ENCODE measurements at regions not wholly inside any gene's neighbourhood (a gene's known extent, or its start where the extent isn't known, plus 50 kb on each side); places are given as distances from the start of the nearest gene placed in this dataset.

DNA sequence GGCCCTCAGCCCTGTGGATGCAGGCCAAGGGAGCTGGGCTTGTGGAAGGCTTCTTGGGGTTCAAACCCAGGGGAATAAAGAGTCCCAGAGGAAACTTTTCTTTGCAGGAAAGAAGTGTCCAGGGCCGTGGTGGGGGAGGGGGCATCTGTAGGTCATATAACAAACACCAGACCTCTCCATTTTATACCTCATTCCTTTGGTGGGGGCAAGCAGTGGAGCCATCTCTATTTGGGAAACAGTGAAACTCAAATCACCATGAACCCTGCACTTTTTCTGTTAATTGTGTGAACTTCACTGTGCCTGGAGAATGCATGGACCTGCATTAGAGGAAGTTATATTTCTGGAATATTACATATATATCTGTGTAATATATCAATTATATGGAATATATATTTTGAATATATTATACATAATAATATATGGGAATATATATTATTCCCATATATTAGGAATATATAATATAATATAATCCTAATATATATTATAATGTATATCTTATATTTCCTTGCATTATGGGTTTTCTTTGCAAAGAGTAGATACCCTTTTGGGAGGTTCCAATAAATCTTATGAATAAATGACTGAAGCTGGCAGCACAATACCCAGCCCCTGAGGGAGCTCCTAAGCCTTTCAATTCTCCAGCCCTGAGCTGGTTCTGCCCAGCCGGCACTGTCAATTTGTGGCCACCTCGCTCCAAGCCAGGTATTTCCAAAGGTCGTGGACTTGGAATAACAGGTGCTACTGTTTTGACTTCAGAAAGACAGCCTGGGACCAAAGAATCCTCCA is 97.7 kb upstream of the PKDCC start:
- TF ChIP-seq, protein P1, sequence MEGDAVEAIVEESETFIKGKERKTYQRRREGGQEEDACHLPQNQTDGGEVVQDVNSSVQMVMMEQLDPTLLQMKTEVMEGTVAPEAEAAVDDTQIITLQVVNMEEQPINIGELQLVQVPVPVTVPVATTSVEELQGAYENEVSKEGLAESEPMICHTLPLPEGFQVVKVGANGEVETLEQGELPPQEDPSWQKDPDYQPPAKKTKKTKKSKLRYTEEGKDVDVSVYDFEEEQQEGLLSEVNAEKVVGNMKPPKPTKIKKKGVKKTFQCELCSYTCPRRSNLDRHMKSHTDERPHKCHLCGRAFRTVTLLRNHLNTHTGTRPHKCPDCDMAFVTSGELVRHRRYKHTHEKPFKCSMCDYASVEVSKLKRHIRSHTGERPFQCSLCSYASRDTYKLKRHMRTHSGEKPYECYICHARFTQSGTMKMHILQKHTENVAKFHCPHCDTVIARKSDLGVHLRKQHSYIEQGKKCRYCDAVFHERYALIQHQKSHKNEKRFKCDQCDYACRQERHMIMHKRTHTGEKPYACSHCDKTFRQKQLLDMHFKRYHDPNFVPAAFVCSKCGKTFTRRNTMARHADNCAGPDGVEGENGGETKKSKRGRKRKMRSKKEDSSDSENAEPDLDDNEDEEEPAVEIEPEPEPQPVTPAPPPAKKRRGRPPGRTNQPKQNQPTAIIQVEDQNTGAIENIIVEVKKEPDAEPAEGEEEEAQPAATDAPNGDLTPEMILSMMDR (conservative IDR thresholded peaks at IDR 0.05; ENCODE audit: low read depth, low read length), result no peak
- H3K4me3 ChIP-seq (ENCODE audit: low read length), result no peak overlapping the region
- no peak for DNase-seq (ENCODE audit: low read depth)

DNA sequence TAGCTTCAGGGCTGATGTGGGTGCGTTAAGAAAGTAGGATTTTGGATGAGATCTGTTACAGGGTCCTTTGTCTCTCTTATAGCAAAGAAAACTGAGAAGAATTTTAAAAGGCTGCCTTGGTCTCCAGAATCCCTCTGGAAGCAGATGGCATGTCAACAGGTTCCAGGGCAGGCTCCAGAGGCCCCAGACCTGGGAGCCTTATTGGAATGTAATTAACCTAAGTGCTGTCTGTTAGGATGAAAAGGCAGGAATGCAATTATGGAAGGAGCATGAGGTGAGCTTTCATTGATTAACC is 97.2 kb upstream of the PKDCC start:
- DNase-seq (ENCODE audit: low read depth), result no peak
- TF ChIP-seq, protein P1 (conservative IDR thresholded peaks at IDR 0.05; ENCODE audit: low read depth, low read length), result no peak
- no peak overlapping the region for H3K4me3 ChIP-seq (ENCODE audit: low read length)

DNA sequence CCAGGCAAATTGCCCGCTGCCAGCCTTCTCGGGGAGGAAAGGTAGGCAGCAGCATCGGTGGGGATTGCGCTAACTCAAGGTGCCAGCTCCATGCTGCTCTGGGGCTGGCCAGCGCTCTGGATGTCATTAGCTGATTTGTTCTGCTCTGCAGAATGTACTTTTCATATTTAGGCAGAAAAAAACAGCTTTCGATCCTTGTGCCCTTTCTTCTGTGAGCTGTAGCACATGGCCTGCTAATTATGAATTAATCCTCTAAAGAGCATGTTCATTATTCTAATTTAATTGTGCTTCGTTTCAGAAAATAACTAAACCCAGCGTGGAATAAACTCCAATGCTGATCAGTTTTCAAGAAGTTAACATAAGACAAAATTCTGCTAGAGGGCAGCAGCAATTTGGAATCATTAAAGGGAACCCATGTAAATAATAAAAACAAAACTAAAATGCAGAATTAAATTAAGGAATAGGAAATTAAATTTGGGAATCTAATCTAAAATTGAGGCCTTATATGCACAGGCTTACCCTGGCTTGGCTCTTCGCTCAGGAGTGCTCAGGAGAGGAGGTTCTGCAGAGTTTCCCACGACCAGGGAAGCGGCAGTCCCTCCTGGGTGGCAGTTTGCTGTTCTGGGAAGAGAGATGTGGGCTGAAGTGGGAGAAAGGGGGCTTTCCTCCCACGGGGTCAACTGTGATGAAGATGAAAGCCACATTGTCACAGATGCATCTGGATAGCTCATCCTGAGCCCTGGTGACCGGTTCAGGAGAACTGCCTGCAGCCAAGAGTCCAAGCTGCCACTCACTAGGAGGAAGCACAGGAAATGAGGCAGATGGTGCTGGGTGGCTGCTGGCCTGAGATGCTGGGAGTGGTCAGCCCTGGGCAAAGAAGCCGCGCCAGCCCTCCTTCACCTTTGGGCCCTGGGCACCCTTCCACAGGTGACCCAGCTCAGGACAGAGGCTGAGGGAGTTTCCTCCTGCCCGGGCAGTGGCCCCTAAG is 93.2 kb upstream of the PKDCC start:
- no peak for DNase-seq (ENCODE audit: low read depth)
- no peak overlapping the region for H3K4me3 ChIP-seq (ENCODE audit: low read length)
- TF ChIP-seq, protein P1 (conservative IDR thresholded peaks at IDR 0.05; ENCODE audit: low read depth, low read length), result no peak

- TF ChIP-seq, protein P1 (conservative IDR thresholded peaks at IDR 0.05; ENCODE audit: low read depth, low read length), result no peak
Observed at GRCh38 chr2:41955316-41956043, 92.3 kb upstream of the PKDCC start.

GRCh38 chr2:41957431-41957830 is 90.4 kb upstream of the PKDCC start:
- H3K4me3 ChIP-seq (ENCODE audit: low read length), result no peak overlapping the region
- DNase-seq (ENCODE audit: low read depth), result no peak
- TF ChIP-seq, protein P1 (conservative IDR thresholded peaks at IDR 0.05; ENCODE audit: low read depth, low read length), result no peak

More at GRCh38 chr2:41955316-41956043, 92.3 kb upstream of the PKDCC start:
- H3K4me3 ChIP-seq (ENCODE audit: low read length), result no peak overlapping the region
- no peak for DNase-seq (ENCODE audit: low read depth)

DNA sequence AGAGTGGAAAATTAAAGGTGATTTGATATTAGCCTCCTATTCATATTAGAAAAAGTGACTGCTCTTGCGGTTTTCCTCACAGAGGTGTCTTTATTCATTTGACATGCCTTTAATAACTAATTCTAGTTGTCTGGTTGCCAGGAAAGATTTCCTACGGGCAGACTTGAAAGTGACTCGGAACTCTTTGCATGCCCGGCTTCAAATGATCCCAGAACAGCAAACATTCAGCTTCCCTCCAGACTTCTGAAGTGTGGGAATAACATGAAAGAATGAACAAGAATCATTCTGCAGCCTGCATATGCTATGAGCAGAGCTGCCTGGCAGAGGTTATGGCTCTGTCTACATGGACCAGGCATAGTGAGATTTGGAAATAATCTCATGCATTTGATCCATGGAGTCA is 89.6 kb upstream of the PKDCC start:
- no peak overlapping the region for H3K4me3 ChIP-seq (ENCODE audit: low read length)
- TF ChIP-seq, protein P1 (conservative IDR thresholded peaks at IDR 0.05; ENCODE audit: low read depth, low read length), result no peak
- no peak for DNase-seq (ENCODE audit: low read depth)

Measured in retinal pigment epithelial cell (primary cell).